Colonic mucosa (tissue), 4 donors: ENCODE measurements at regions not wholly inside any gene's neighbourhood (a gene's known extent, or its start where the extent isn't known, plus 50 kb on each side); places are given as distances from the start of the nearest gene placed in this dataset.

ENCODE experiments used
- DNase-seq: peaks from one replicate; pipeline ENCODE4 v3.0.0-alpha.2; 2020
- H3K27ac ChIP-seq: fragments of 200-600 bp; one replicate; pipeline ENCODE4 v1.8.0; 2021
- H3K27me3 ChIP-seq: fragments of 200-600 bp; one replicate; pipeline ENCODE4 v1.8.0; 2021
- H3K36me3 ChIP-seq: fragments of 200-600 bp; one replicate; pipeline ENCODE4 v1.8.0; 2021
- H3K4me1 ChIP-seq: fragments of 200-600 bp; one replicate; pipeline ENCODE4 v1.8.0; 2021; ENCODE audit warnings: mild to moderate bottlenecking
- H3K4me3 ChIP-seq: fragments of 200-600 bp; one replicate; pipeline ENCODE4 v1.8.0; 2021
- H3K9ac ChIP-seq, 2 donors: one replicate each; pipeline ENCODE4 v1.7.0; 2013; ENCODE audit warnings: control low read depth in 2 of 2, low read depth in 2 of 2, low read length in 2 of 2
- H3K9me3 ChIP-seq: fragments of 200-600 bp; one replicate; pipeline ENCODE4 v1.8.0; 2021
- CTCF ChIP-seq: fragments of 200-600 bp; IDR thresholded peaks from one replicate; pipeline ENCODE4 v1.8.0; 2022; ENCODE audit warnings: antibody characterized with exemption, mild to moderate bottlenecking
- intact Hi-C: fragments of 100-400 bp; cut with DNase I; formaldehyde crosslinking; loops from one replicate; pipeline ENCODE4 v1.14.1; 2022
- donor health status: healthy.
- donor health status: DM: no; HTN: no; CAD: no.
- donor health status: DM: no; HTN: no; CAD: no.

- H3K36me3 ChIP-seq: no peaks in the 10 kb centered on the region
- H3K27ac ChIP-seq: no peak overlapping the region
- H3K27me3 ChIP-seq: no peaks in the 10 kb centered on the region
- intact Hi-C loops: no loop called here
- no peaks in the 10 kb centered on the region for H3K4me1 ChIP-seq
- no peak overlapping the region for H3K9ac ChIP-seq
- TF ChIP-seq CTCF: no peak
- DNase-seq: no peak
- no peak overlapping the region for H3K4me3 ChIP-seq
- no peaks in the 10 kb centered on the region for H3K9me3 ChIP-seq
These were observed 170.4 kb downstream of the ACTL8 start for GRCh38 chr1:17925290-17926237.

- Histone ChIP-seq H3K4me1 (no peaks in the 10 kb centered on the region), H3K9me3 (no peaks in the 10 kb centered on the region), H3K36me3 (no peaks in the 10 kb centered on the region), H3K27ac (no peak overlapping the region), H3K27me3 (no peaks in the 10 kb centered on the region), H3K9ac (no peak overlapping the region), H3K4me3 (no peak overlapping the region)
- DNase-seq: no peak
- intact Hi-C loops: no loop called here
- TF ChIP-seq CTCF: no peak
These were observed 171.8 kb downstream of the ACTL8 start for GRCh38 chr1:17926906-17927305.

- intact Hi-C loops: no loop called here
- no peak for DNase-seq
- TF ChIP-seq CTCF: no peak
- no peaks in the 10 kb centered on the region for H3K4me1 ChIP-seq
- H3K4me3 ChIP-seq: no peak overlapping the region
- H3K27me3 ChIP-seq: no peaks in the 10 kb centered on the region
- no peak overlapping the region for H3K27ac ChIP-seq
- no peak overlapping the region for H3K9ac ChIP-seq
- H3K36me3 ChIP-seq: no peaks in the 10 kb centered on the region
- no peaks in the 10 kb centered on the region for H3K9me3 ChIP-seq
These were observed 172.8 kb downstream of the ACTL8 start for GRCh38 chr1:17927952-17928351.

GRCh38 chr1:17929224-17929623 is 174.1 kb downstream of the ACTL8 start:
- Histone ChIP-seq H3K27ac (no peak overlapping the region), H3K27me3 (no peaks in the 10 kb centered on the region), H3K9me3 (no peaks in the 10 kb centered on the region), H3K4me1 (no peaks in the 10 kb centered on the region), H3K4me3 (no peak overlapping the region), H3K9ac (no peak overlapping the region), H3K36me3 (no peaks in the 10 kb centered on the region)
- intact Hi-C loops: no loop called here
- no peak for DNase-seq
- TF ChIP-seq CTCF: no peak

GRCh38 chr1:17930635-17931034 is 175.5 kb downstream of the ACTL8 start:
- DNase-seq: no peak
- Histone ChIP-seq H3K9me3 (no peaks in the 10 kb centered on the region), H3K4me1 (no peaks in the 10 kb centered on the region), H3K27me3 (no peaks in the 10 kb centered on the region), H3K36me3 (no peaks in the 10 kb centered on the region), H3K27ac (no peak overlapping the region), H3K9ac (no peak overlapping the region), H3K4me3 (no peak overlapping the region)
- intact Hi-C loops: no loop called here
- TF ChIP-seq CTCF: no peak
